IMR-90 (cell line): ENCODE measurements at regions not wholly inside any gene's neighbourhood (a gene's known extent, or its start where the extent isn't known, plus 50 kb on each side); places are given as distances from the start of the nearest gene placed in this dataset.

Source experiments
- ATAC-seq: fragments of 200-7000 bp; cut with Tn5 transposase; 2 replicates; pipeline ENCODE4 v1.9.1; 2020; ENCODE audit warnings: low read depth, mild to moderate bottlenecking, moderate library complexity
- BruUV-seq: library from RNA; stranded (reverse); fragments of 400-500 nt; replicated peaks from 2 replicates; lab custom pipeline; 2021; lab: Mats Ljungman, UMichigan
- CTCF ChIA-PET: fragments of 300-600 bp; formaldehyde crosslinking; extraction: SDS; loops from one replicate; lab custom pipeline; 2021; ENCODE audit warnings: antibody characterized with exemption; lab: Yijun Ruan, JAX
- POLR2A ChIA-PET: fragments of 300-600 bp; sonication (Branson Sonifier 250); formaldehyde crosslinking; loops from one replicate; lab custom pipeline; 2022; ENCODE audit warnings: antibody characterized with exemption; ENCODE audit not compliant: unreplicated experiment; lab: Charles Lee
- DNase-seq: peaks from one replicate; pipeline ENCODE4 v3.0.0; 2013
- H2AFZ ChIP-seq: replicated peaks from 2 replicates; pipeline ENCODE3; 2013; ENCODE audit warnings: low read length, mild to moderate bottlenecking; ENCODE audit not compliant: poor library complexity
- H2AK5ac ChIP-seq: 2 replicates; pipeline ENCODE4 v1.6.1; 2013; ENCODE audit warnings: low read depth, low read length, inconsistent platforms
- H2AK9ac ChIP-seq: replicated peaks from 2 replicates; pipeline ENCODE3; 2013; ENCODE audit warnings: mild to moderate bottlenecking, low read depth, low read length, moderate library complexity; ENCODE audit not compliant: poor library complexity
- H2BK120ac ChIP-seq: 2 replicates; pipeline ENCODE4 v1.6.1; 2013; ENCODE audit warnings: low read depth, low read length, inconsistent platforms
- H2BK15ac ChIP-seq: 3 replicates; pipeline ENCODE4 v1.6.1; 2013; ENCODE audit warnings: low read depth, low read length, inconsistent platforms
- H2BK20ac ChIP-seq: 2 replicates; pipeline ENCODE4 v1.6.1; 2013; ENCODE audit warnings: low read depth, mild to moderate bottlenecking, inconsistent platforms, low read length, moderate library complexity
- H2BK5ac ChIP-seq: 2 replicates; pipeline ENCODE4 v1.6.1; 2013; ENCODE audit warnings: mild to moderate bottlenecking, low read depth, low read length, inconsistent platforms; ENCODE audit not compliant: poor library complexity, severe bottlenecking
- H3K14ac ChIP-seq: replicated peaks from 2 replicates; pipeline ENCODE4 v1.6.1; 2013; ENCODE audit warnings: low read depth, low read length, inconsistent platforms
- H3K18ac ChIP-seq: 2 replicates; pipeline ENCODE4 v1.6.1; 2013; ENCODE audit warnings: low read depth, low read length, control low read depth
- H3K23ac ChIP-seq: 2 replicates; pipeline ENCODE4 v1.6.1; 2013; ENCODE audit warnings: low read depth, low read length, inconsistent platforms
- H3K27ac ChIP-seq: 2 replicates; pipeline ENCODE4 v1.5.1; 2013; ENCODE audit warnings: mild to moderate bottlenecking, control low read depth, low read length; ENCODE audit not compliant: insufficient read depth
- H3K27me3 ChIP-seq: 2 replicates; pipeline ENCODE4 v1.6.1; 2013; ENCODE audit warnings: low read length; ENCODE audit not compliant: control insufficient read depth, insufficient read depth
- H3K36me3 ChIP-seq: 2 replicates; pipeline ENCODE4 v1.6.1; 2013; ENCODE audit warnings: low read length, mixed read lengths; ENCODE audit not compliant: control insufficient read depth, insufficient read depth
- H3K4ac ChIP-seq: 2 replicates; pipeline ENCODE4 v1.6.1; 2013; ENCODE audit warnings: low read depth, low read length, inconsistent platforms
- H3K4me1 ChIP-seq: 2 replicates; pipeline ENCODE4 v1.6.1; 2013; ENCODE audit warnings: low read length, mixed read lengths; ENCODE audit not compliant: control insufficient read depth, insufficient read depth
- H3K4me2 ChIP-seq: 2 replicates; pipeline ENCODE4 v1.6.1; 2013; ENCODE audit warnings: low read depth, mild to moderate bottlenecking, control low read depth, low read length, moderate library complexity
- H3K4me3 ChIP-seq: 2 replicates; pipeline ENCODE4 v1.5.1; 2013; ENCODE audit warnings: low read depth, mild to moderate bottlenecking, control low read depth, low read length, moderate library complexity; ENCODE audit not compliant: insufficient read depth
- H3K56ac ChIP-seq: 2 replicates; pipeline ENCODE4 v1.6.1; 2013; ENCODE audit warnings: low read length, inconsistent platforms; ENCODE audit not compliant: insufficient read depth; ENCODE audit errors: extremely low read depth
- H3K79me1 ChIP-seq, 2 experiments: 2 replicates each; pipeline ENCODE4 v1.6.1; 2013; ENCODE audit warnings: low read length in 2 of 2, inconsistent platforms in 1 of 2, low read depth in 1 of 2
- H3K9ac ChIP-seq: 2 replicates; pipeline ENCODE4 v1.6.1; 2013; ENCODE audit warnings: low read depth, low read length, control low read depth
- H3K9me1 ChIP-seq: 2 replicates; pipeline ENCODE4 v1.6.1; 2013; ENCODE audit warnings: low read length, inconsistent platforms; ENCODE audit not compliant: insufficient read depth
- H3K9me3 ChIP-seq: 2 replicates; pipeline ENCODE4 v1.6.1; 2013; ENCODE audit warnings: low read length; ENCODE audit not compliant: control insufficient read depth, insufficient read depth
- H4K20me1 ChIP-seq: 2 replicates; pipeline ENCODE4 v1.6.1; 2013; ENCODE audit warnings: low read length, inconsistent platforms; ENCODE audit not compliant: insufficient read depth
- H4K5ac ChIP-seq: 2 replicates; pipeline ENCODE4 v1.6.1; 2013; ENCODE audit warnings: mild to moderate bottlenecking, low read depth, low read length, control low read depth
- H4K8ac ChIP-seq, 2 experiments: 2 replicates each; pipeline ENCODE4 v1.6.1; 2013; ENCODE audit warnings: low read depth in 2 of 2, low read length in 2 of 2, control low read depth in 1 of 2, inconsistent platforms in 1 of 2
- H4K91ac ChIP-seq: 2 replicates; pipeline ENCODE4 v1.6.1; 2013; ENCODE audit warnings: low read depth, low read length, inconsistent platforms; ENCODE audit not compliant: insufficient read depth
- BHLHE40 ChIP-seq: fragments of 150-350 bp; IDR thresholded peaks from 2 replicates; pipeline ENCODE4 v1.6.1; 2016; ENCODE audit warnings: mild to moderate bottlenecking, low read depth, low read length
- MAZ ChIP-seq: IDR thresholded peaks from 2 replicates; pipeline ENCODE4 v1.6.1; 2012; ENCODE audit warnings: low read depth, mild to moderate bottlenecking, low read length, improper control_type of control experiment, moderate library complexity, borderline replicate concordance
- NFE2L2 ChIP-seq: fragments of 150-350 bp; IDR thresholded peaks from 2 replicates; pipeline ENCODE4 v1.6.1; 2016; ENCODE audit warnings: low read depth, mild to moderate bottlenecking, low read length
- POLR2A ChIP-seq: IDR thresholded peaks from 2 replicates; pipeline ENCODE4 v1.6.1; 2012; ENCODE audit warnings: mild to moderate bottlenecking, low read depth, low read length
- WGBS, 2 experiments: methylation state at CpG; one replicate each; pipeline versions ENCODE4 v1.1.5 to v1.1.7; 2013; ENCODE audit warnings: missing lambda C conversion rate in 2 of 2; ENCODE audit not compliant: insufficient read length in 1 of 2; ENCODE audit errors: extremely low coverage in 2 of 2; 5-methylcytosine and 5-hydroxymethylcytosine counted together
- dilution Hi-C: fragments of 300-500 bp; cut with HindIII; formaldehyde crosslinking; loops from one replicate; pipeline ENCODE4 v1.14.3; 2018; ENCODE audit warnings: low sequenced_read_pairs; ENCODE audit not compliant: unreplicated experiment
- in situ Hi-C: fragments of 300-500 bp; cut with MboI; formaldehyde crosslinking; loops from 3 replicates; pipeline ENCODE4 v1.14.3; 2019; ENCODE audit warnings: low sequenced_read_pairs, inconsistent platforms, mixed read lengths
- intact Hi-C: fragments of 100-400 bp; cut with micrococcal nuclease; formaldehyde crosslinking; loops from 2 replicates; pipeline ENCODE4 v1.10.0; 2022
- TF ChIP-seq, protein P1 (sequence below): fragments of 150-350 bp; IDR thresholded peaks from 2 replicates; pipeline ENCODE4 v1.6.1; 2016; ENCODE audit warnings: low read depth, mild to moderate bottlenecking, low read length, moderate library complexity, borderline replicate concordance

DNA sequence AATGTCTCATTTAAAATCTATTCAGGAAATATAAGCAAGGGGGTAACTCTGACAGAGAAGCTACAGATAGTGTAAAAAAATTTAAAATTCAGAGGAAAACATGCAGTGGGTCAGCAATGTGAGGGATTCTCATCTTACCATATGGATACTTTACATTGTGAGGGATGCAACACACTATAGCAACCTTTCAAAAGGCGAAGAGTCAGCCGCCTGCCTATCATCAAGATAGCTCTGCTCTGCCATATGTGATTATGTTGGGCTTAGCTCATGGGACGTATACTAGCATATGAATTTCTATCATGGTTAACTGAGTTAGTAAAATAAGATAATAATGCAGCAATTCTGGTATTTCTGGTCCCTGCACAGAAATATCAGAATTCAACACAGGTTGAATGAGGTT lies 130.9 kb downstream of the MAP3K7 start:
- Histone ChIP-seq H3K4me1 (no peaks in the 10 kb centered on the region), H3K36me3 (no peaks in the 10 kb centered on the region), H3K9me1 (no peaks in the 10 kb centered on the region), H2AFZ (no peak overlapping the region), H2AK5ac (no peak overlapping the region), H4K91ac (no peak overlapping the region), H3K9me3 (no peaks in the 10 kb centered on the region), H4K5ac (no peak overlapping the region), H4K8ac (no peak overlapping the region), H3K27me3 (peaks cover 7% of the 10 kb centered on the region), H2BK5ac (no peak overlapping the region), H3K4ac (no peak overlapping the region), H3K23ac (no peak overlapping the region), H3K4me3 (no peak overlapping the region), H2BK20ac (no peak overlapping the region), H2AK9ac (no peak overlapping the region), H3K14ac (no peak overlapping the region), H3K79me1 (no peaks in the 10 kb centered on the region), H3K4me2 (no peak overlapping the region), H3K27ac (no peak overlapping the region), H2BK15ac (no peak overlapping the region), H2BK120ac (no peak overlapping the region), H3K56ac (no peak overlapping the region), H3K9ac (no peak overlapping the region), H4K20me1 (no peaks in the 10 kb centered on the region), H3K18ac (no peak overlapping the region)
- CTCF ChIA-PET: interaction anchor here (2.0 kb wide), 1 partner anchor 516 kb away, joined by 6 read pairs; no protein-coding TSS in a partner anchor
- POLR2A ChIA-PET: no interaction called here
- TF ChIP-seq BHLHE40: no peak
- no peak for TF ChIP-seq MAZ
- TF ChIP-seq POLR2A: no peak
- no peak for TF ChIP-seq NFE2L2
- TF ChIP-seq, protein P1, sequence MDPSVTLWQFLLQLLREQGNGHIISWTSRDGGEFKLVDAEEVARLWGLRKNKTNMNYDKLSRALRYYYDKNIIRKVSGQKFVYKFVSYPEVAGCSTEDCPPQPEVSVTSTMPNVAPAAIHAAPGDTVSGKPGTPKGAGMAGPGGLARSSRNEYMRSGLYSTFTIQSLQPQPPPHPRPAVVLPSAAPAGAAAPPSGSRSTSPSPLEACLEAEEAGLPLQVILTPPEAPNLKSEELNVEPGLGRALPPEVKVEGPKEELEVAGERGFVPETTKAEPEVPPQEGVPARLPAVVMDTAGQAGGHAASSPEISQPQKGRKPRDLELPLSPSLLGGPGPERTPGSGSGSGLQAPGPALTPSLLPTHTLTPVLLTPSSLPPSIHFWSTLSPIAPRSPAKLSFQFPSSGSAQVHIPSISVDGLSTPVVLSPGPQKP: no peak
- no peak for ATAC-seq
- no CpG with 5 or more reads among the region's 3 CpGs for WGBS, 2 experiments
- no peak for DNase-seq
- BruUV-seq: no TSS peak
- dilution Hi-C loops (no loop called here), in situ Hi-C loops (no loop called here), intact Hi-C loops (no loop called here)
